ACHN (cell line): ENCODE measurements at regions not wholly inside any gene's neighbourhood (a gene's known extent, or its start where the extent isn't known, plus 50 kb on each side); places are given as distances from the start of the nearest gene placed in this dataset.

Source experiments
- DNase-seq: peaks from one replicate; pipeline ENCODE4 v3.0.0-alpha.2; 2015
- in situ Hi-C: cut with HindIII; loops from 2 replicates; pipeline ENCODE4 v1.10.0; 2017; ENCODE audit warnings: low sequenced_read_pairs, low pct_ligation_motif_present, low pct_unique_long_range_greater_than_20kb

DNA sequence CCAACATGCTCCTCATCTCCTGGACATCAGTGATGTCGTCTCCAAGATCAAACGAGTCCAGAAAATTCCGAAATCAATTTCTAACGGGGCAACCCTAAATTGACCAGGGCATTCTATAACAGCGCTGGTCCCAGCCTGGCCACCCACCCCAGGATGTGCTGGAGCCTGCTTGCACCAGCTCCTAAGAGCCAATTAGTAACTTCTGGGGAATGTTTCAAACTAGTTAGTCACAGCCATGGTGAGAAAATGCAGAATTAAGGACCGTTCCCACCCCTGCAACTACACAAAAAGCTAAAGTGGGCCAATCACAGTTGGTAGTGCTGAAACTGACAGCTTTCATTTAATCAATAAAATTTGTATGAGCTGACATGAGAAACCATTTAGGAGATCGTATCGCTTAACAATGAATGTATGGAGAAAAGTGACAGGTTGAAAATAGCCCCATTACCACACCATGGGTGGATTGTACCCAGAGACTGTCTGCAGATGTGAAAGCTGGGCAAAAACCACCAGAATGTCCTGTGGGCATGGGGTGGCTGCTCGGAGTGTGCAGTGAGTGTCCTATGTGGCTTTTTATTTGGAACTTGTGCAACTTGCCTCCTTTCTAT, 165.7 kb upstream of the AFDN start:
- in situ Hi-C loops, result no loop called here
- DNase-seq, result no peak

DNA sequence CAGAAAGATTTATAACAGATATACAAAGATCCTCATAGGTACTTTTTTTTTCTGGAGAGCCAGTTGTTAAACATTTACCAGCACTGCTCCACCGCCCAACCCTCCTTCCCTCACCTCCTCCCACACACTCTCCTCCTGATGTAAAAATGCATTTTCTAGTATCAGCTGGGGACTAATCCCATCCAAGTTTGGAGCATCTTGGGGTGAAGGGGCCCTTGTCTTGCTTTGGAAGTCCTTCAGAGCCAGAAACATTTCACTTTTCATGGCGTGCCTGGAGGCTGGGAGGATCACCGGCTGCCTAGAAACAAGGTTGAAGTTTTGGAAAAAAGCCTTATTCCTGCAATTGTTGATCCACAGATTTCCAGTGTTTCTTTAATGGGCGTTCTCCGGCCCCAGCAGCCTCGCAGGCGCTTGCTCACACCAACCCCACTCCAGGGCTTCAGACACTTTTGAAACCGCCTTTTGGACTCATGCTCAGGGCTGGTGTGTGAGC, 165.1 kb upstream of the AFDN start:
- DNase-seq, result no peak
- in situ Hi-C loops, result no loop called here

DNA sequence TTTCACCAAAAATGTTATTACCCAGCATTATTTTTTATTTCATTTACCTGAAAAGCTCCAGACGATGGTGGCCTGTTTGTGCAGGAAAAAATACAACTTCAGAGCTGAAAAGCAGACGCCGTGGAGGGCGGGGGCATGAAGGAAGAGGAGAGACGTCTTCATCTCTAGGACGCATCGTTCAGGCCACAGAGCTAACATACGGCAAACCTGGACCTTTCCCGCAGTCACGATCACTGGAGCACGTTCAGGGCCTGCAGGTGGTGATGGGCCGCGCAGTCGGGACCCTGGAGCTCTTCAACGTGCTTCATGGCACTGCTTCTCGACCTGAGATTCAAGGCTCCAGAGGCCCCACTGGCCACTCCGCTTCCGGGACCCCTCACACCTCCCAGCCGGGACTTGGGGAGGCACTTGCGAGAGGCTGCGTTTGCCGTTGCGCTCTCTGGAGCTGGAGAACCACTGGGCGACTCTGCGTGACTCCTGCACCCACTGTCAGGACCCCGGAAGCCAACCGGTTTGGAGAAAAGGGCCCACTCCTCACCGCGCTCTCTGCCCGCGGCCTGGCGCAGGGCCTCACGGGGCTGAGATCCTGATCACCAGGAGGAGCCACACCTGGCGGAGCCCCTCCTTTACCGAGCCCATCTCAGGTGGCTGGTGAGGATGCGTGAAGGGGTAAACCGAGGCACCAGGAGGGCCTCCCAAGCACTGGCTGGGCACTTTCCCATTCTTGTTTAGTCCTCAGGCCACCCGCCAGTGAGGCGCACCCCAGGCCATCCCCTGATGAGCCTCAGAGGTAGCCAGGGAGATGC, 164.4 kb upstream of the AFDN start:
- no peak for DNase-seq
- in situ Hi-C loops, result no loop called here

DNA sequence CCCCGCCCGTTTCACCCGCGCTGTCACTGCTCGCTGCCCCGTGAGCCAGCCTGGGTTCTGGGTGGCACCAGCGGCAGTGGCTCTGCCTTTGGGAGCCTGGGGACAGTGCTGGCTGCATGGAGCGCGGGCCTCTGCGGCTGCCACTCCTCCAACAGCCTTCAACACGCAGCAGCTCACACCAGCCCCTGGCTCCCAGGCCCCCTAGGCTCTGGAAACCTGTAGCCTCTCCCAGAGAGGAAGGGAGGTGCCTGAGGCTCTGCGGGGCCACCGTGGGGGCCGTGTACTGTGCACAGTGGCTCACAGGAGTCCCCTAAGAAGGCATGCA, 163.9 kb upstream of the AFDN start:
- in situ Hi-C loops, result no loop called here

DNA sequence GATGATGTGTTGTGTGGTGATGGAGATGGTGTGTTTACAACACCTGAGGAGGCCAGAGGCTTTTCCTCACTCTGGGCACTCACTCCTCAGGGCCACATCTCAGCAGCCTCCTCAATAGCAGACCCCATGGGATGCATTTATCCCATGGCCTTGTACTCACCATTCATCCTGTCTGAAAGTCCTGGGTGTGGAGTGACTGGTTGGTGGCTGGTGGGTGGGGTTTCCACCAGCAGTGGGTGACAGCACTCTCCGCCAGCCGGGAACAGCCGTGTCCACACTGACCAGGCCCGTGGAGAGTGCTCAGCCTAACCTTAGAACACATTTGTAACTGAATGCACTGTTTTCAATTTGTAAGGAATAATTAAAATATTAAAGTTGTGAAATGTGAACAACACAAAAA, 163.4 kb upstream of the AFDN start:
- no peak for DNase-seq
- in situ Hi-C loops, result no loop called here

More for the DNA sequence above, 163.9 kb upstream of the AFDN start:
- no peak for DNase-seq

DNA sequence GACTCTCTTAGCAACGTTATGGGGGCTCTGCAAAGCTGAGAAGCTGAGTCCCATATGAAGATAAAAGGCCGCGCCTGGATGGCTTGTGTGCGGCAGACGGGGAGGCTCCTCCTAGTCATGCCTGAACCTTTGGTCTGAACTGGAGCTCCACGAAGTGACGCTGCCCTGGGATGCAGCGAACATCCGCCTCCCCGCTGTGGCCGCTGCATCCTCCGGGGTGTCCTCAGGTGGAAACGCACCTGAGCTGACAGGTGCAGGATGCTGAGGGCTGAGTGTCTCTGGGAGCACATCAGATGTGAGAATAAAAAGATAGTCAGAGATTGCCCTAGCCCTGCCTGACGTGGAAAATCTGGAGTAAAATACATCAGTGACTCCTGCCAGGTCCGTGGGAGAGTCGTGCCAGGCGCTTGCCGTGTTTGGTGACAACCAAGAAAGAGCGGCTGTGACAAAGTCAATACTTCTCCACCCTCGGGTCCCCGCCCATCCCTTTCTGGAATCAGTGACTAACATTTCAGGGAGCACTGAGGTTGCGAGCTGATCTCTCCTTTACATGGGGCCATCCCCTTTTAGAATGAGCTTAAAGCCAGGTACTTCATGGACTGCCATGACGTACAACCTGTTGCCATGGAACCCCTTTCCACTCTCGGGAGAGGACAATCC, 162.8 kb upstream of the AFDN start:
- no peak for DNase-seq
- in situ Hi-C loops, result no loop called here

DNA sequence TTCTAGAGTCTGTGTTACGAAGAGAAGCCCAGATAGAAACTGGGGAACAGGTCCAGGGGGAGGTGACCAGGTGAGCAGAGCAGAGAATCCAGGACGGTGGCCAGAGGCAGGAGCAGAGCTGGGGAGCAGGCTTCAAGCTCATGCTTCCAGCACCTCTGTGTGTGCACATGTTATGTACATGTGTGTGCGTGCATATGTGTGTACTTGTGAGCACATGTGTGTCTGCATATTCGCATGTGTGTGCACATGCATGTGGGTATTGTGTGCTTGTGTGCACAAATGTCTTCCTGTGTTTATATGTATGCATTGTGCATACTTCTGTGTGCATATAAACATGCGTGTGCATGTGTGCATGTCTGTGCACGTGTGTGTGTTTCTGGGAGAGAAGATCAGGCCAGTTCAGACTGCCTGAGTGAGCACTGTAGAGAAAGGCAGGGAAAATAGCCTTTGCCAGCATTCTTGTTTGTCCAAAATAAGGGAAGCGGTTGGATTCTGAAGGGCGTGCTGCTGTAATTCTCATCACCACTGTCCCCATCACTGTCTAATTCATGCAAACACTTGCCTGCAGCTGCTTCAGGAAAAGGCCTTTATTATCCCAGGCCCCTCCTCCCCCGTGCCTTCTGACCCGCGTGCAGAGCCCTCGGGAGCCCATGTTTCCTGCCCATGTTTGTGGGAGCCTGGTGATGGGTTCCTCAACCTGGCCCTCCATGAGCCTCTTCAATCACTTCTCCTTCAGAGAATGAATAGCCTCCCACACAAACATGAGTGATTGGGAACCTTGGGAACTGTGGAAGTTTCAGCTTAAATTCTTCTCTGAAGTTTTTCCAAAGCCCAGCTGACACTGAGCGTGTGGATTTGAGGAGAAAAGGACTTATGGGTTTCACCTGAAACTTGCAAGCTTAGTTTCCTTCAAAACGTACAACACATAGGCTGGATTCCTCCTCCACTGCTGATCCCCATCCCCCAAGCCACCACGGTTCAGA, 161.7 kb upstream of the AFDN start:
- no peak for DNase-seq
- in situ Hi-C loops, result no loop called here

DNA sequence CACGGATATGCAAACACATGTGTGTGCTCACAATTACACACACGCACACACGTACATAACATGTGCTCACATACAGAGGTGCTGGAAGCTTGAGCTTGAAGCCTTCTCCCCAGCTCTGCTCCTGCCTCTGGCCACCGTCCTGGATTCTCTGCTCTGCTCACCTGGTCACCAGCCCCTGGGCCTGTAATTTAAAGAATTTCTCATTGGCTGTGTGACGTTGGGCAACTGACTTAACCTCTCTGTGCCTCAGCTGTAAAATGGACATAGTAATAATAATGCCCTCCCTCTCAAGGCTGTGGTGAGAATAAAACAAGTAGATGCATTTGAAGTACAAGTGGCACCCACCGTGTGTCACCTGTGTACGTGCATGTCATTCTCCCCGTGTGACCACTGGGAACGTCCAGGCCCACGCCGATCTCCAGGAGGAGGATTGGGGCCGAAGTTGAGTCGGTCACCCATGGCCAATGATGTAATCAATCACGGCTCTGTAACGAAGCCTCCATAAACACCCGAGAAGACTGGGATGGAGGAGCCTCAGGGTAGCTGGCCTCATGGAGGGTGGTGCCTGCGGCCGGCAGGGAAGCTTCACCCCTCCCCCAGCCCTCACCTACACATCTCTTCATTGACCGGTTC, 160.9 kb upstream of the AFDN start:
- in situ Hi-C loops, result no loop called here
- DNase-seq, result no peak

DNA sequence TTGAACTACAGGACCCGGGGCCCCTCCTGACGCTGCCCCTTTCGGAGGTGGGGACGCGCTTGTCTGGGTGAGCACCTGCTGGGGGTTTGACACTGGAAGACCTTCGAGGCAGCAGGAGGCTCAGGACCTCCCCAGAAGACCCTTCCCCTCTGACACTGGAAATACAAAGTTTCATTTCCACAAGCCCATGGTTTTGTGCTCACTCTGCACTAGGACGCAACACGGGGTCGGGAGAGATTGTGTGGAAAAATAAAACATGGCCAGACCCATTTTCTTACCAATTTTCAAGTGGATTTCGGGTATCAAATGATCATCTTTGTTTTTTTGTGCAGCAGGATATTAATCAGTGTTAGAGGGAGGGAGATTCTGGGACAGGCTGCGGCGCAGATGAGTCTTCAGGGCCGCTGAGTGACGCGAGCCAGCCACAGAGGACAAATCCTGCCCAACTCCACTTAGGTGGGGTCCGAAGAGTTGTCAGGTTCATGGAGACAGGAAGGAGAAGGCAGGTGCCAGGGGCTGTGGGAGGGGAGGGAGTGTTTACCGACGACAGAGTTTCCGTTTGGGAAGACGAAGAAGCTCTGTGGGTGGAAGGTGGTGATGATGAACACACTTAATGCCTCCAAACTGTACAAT, 160.0 kb upstream of the AFDN start:
- in situ Hi-C loops, result no loop called here
- DNase-seq, result no peak

DNA sequence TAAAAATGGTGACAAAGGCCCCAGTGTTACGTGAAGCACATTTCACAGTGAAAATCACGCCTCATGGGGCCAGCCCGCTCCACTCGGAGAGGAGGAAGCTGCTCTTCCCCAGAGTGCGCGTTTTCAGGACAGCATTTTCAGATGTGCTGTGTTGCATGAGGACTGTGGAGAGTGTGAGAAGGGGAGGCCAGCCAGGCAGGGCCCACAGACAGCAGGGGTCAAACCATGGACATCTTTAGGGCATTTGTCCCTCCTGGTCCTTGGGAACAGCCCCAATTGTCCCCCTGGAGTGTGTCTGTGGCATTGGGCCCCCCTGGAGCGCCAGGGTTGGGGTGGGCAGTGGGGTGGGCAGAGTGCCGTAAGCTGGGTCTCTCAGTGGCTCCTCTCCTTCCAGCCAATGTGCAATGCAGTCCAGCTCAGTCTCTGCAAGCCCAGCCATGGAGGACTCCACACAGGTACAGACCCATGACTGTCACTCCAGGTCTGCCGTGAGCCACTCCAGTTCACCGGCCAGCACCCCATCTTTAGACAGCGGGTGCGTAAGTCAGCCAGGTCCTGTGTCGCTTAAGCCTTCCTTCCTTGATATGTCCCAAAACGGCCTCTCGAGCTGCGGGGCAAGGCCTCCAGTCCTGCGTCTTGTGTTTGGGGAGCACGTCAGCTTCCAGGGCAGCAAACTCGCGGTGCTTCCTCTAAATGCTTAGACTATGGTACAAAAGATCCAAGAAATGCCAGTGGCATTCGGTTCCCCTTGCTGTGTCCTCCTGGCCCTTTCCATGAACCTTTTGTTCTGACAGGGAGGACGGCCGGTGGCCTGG, 159.3 kb upstream of the AFDN start:
- DNase-seq, result no peak
- in situ Hi-C loops, result no loop called here

DNA sequence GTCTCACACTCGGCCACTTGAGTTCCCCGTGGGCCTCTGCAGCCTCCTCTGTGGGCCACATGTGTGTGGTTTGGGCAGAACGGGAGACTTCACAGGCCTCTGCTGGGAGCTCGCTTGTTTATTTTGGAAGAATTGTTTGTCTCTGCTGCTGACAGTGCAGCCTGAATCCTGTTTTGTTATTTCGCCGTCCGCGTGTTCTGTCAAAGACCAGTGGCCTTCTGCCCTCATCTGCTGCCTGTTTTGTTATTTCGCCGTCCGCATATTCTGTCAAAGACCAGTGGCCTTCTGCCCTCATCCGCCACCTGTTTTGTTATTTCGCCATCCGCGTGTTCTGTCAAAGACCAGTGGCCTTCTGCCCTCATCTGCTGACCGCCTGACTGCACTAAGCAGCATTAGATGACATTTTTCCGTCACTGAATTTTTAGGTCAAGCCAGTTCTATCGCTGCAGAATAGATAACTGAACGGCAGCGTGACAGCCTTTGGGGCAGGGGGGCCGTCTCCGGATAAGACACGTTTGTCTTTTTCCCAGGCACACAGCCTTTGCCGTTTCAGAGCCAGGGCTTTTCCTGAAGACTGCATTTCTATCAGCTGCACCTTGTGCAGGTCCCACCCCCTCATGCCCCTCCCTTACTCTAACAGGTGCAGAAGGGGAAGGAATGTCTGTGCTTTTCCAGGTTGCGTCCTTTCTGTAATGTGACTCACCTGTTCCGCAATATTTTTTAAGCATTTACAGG, 158.5 kb upstream of the AFDN start:
- no peak for DNase-seq
- in situ Hi-C loops, result no loop called here

DNA sequence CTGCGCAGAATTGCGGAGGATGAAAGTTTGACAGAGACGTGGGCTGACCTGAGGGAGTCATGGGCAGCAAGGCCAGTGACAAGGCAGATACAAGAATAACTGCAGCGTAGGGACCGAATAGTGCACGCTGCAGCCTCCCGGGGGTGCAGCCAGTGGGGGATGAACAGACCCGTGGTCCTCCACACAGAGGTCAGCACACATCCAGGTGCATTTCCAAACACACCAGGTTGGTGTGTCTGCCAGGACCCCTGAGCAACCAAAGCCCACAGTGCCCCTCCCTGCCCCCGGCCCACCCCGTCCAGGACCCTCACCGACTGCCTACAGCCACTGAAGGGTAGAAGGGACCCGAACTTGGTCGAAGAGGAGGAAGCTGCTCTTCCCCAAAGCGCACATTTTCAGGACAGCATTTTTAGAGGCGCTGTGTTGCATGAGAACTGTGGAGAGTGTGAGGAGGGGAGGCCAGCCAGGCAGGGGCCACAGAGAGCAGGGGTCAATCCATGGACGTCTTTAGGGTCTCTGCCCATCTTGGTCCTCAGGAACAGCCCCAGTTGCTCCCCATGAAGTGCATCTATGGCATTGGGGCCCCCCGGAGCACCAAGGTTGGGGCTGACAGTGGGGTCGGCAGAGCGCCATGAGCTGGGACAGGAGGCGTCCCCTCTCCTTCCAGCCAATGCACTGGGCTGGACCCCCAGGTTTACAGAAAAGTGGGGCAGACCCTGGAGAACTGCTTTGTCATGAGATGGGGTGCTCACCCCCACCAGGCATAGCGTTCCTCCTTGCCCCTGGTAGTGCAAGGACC, 157.8 kb upstream of the AFDN start:
- in situ Hi-C loops, result no loop called here
- DNase-seq, result no peak

DNA sequence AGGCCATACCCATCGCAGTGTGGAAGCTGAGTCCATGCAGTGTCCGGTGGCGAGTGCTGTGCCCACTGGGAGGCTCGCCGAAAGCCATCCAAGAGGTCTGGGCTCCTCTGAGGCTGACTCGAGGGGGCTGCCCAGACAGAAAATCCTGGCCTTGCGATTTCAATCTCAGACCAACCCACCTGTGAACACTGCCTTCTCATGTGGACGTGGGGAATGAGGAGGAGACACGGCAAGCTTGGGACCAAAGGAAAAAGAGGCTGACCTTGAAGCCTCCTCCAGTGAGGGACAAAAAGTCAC, 157.2 kb upstream of the AFDN start:
- in situ Hi-C loops, result no loop called here
- no peak for DNase-seq

DNA sequence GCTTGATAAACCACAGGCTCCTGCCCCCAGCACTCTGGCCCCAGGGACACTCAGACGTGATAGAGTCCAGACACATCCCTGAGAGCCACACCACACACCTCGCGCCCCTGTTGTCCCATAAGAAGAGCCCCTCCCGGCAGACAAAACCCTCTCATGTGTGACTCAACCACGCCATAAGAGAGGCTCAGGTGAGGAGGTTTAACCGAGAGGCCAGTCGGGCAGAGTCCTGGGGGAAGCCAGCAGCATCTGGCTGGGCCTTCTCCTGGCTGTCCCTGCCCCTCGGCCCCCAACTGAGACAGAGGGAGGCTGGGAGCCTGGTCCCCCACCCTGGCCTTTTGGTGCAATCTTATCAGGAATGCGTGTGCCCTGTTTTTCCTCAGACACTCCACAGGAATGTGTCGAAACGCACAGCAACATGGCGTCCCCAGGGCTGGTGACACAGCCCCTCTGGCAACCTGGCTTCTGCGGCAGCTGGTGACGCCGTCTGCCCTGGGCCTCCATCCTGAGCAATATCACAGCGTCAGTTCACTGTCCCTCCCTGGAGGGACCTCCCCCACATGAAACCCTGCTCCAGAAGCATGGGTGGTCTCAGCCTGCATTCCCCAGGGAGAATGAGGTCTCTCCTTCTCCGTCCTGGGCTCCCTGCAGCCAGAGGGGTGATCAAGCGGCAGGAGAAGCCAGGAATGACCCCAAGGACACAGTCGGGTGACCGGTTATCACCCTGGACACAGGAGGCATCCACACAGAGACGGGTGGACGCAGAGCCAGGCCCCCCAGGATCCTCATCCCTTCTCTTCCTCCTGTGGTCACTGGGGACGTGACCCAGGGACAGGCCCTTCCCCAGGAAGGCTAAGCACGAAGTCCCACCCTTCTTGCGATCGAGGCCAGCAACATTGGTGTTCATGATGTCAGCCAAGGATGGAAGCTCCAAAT, 156.6 kb upstream of the AFDN start:
- in situ Hi-C loops, result no loop called here
- DNase-seq, result no peak

DNA sequence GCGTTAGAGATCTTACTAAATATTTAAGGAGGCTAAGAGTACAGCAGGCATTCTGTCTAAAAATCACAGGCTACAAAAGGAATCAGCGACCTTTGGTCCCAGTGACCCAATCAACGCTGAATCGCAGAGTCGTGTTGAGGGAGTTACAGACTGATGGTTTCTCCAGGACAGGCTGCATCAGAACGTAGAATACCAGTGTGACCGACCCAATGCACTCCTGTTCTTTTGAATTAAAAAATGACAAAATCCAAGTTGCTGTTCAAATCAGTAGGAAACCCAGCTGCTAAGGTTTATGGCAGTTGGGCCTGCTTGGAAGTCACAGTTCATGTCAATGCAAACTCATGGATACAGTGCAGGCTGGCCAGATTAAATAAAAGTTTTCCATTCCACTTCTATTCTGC, 155.8 kb upstream of the AFDN start:
- in situ Hi-C loops, result no loop called here
- no peak for DNase-seq
